Neuronal stem cell (in vitro differentiated cells): ENCODE measurements at regions not wholly inside any gene's neighbourhood (a gene's known extent, or its start where the extent isn't known, plus 50 kb on each side); places are given as distances from the start of the nearest gene placed in this dataset.

ENCODE experiments used
- DNase-seq: peaks from one replicate; pipeline ENCODE4 v3.0.0-alpha.2; 2013; ENCODE audit warnings: low spot score
- H2AFZ ChIP-seq: one replicate; pipeline ENCODE4 v1.6.1; 2013; ENCODE audit warnings: mild to moderate bottlenecking, low read length, inconsistent platforms
- H2AK5ac ChIP-seq: 2 replicates; pipeline ENCODE4 v1.6.1; 2013; ENCODE audit warnings: low read depth, mild to moderate bottlenecking, inconsistent platforms, low read length, moderate library complexity, mixed read lengths
- H2BK120ac ChIP-seq: 2 replicates; pipeline ENCODE4 v1.6.1; 2013; ENCODE audit warnings: low read depth, mild to moderate bottlenecking, inconsistent platforms, low read length, moderate library complexity, mixed read lengths
- H2BK12ac ChIP-seq: one replicate; pipeline ENCODE4 v1.6.1; 2013; ENCODE audit warnings: low read length, inconsistent platforms
- H2BK15ac ChIP-seq: 2 replicates; pipeline ENCODE4 v1.6.1; 2013; ENCODE audit warnings: mild to moderate bottlenecking, low read length, inconsistent platforms, mixed read lengths
- H2BK5ac ChIP-seq: one replicate; pipeline ENCODE4 v1.6.1; 2013; ENCODE audit warnings: inconsistent platforms, mild to moderate bottlenecking, low read length, moderate library complexity
- H3K14ac ChIP-seq: one replicate; pipeline ENCODE4 v1.6.1; 2013; ENCODE audit warnings: low read length, inconsistent platforms
- H3K18ac ChIP-seq: 2 replicates; pipeline ENCODE4 v1.6.1; 2013; ENCODE audit warnings: low read length, inconsistent platforms
- H3K23ac ChIP-seq: 2 replicates; pipeline ENCODE4 v1.6.1; 2013; ENCODE audit warnings: low read depth, mild to moderate bottlenecking, mixed read lengths, low read length, inconsistent platforms; ENCODE audit not compliant: poor library complexity
- H3K27ac ChIP-seq: replicated peaks from 3 replicates; pipeline ENCODE4 v1.5.1; 2013; ENCODE audit warnings: low read length, inconsistent platforms
- H3K27me3 ChIP-seq, 3 experiments: 2 replicates each; pipeline ENCODE4 v1.6.1; 2013; ENCODE audit warnings: low read length in 3 of 3, mild to moderate bottlenecking in 2 of 3, inconsistent platforms in 1 of 3, low read depth in 1 of 3, mixed read lengths in 1 of 3, moderate library complexity in 1 of 3; ENCODE audit not compliant: control insufficient read depth in 3 of 3, insufficient read depth in 3 of 3
- H3K36me3 ChIP-seq, 2 donors: replicated peaks in 1 of 2; 2 replicates each; pipeline ENCODE4 v1.6.1; 2013; ENCODE audit warnings: low read length in 2 of 2; ENCODE audit not compliant: control insufficient read depth in 2 of 2, insufficient read depth in 2 of 2
- H3K4ac ChIP-seq: 2 replicates; pipeline ENCODE4 v1.6.1; 2013; ENCODE audit warnings: inconsistent platforms, mild to moderate bottlenecking, low read length, moderate library complexity
- H3K4me1 ChIP-seq, 2 donors: 1 replicate in 1 of 2; 2 replicates in 1 of 2; pipeline ENCODE4 v1.6.1; 2013; ENCODE audit warnings: low read length in 2 of 2, low read depth in 1 of 2; ENCODE audit not compliant: control insufficient read depth in 2 of 2, insufficient read depth in 1 of 2
- H3K4me2 ChIP-seq: one replicate; pipeline ENCODE4 v1.6.1; 2013; ENCODE audit warnings: mild to moderate bottlenecking, low read length, inconsistent platforms; ENCODE audit not compliant: insufficient read depth, poor library complexity, severe bottlenecking
- H3K4me3 ChIP-seq, 2 donors: 2 replicates each; pipeline ENCODE4 v1.5.1; 2013; ENCODE audit warnings: low read length in 2 of 2, mild to moderate bottlenecking in 2 of 2, inconsistent platforms in 1 of 2, moderate library complexity in 1 of 2
- H3K79me1 ChIP-seq: one replicate; pipeline ENCODE4 v1.6.1; 2013; ENCODE audit warnings: low read depth, mild to moderate bottlenecking, inconsistent platforms, low read length, moderate library complexity
- H3K9ac ChIP-seq: one replicate; pipeline ENCODE4 v1.6.1; 2013; ENCODE audit warnings: mild to moderate bottlenecking, low read depth, low read length, inconsistent platforms; ENCODE audit not compliant: poor library complexity
- H3K9me3 ChIP-seq, 2 donors: replicated peaks in 1 of 2; 2 replicates each; pipeline versions ENCODE3 to v1.6.1; 2013; ENCODE audit warnings: low read length in 2 of 2, mild to moderate bottlenecking in 2 of 2, inconsistent platforms in 1 of 2, low read depth in 1 of 2, mixed read lengths in 1 of 2, moderate library complexity in 1 of 2; ENCODE audit not compliant: control insufficient read depth in 2 of 2, insufficient read depth in 1 of 2
- H4K8ac ChIP-seq: one replicate; pipeline ENCODE4 v1.6.1; 2013; ENCODE audit warnings: low read depth, mild to moderate bottlenecking, inconsistent platforms, low read length, moderate library complexity
- H4K91ac ChIP-seq: one replicate; pipeline ENCODE4 v1.6.1; 2013; ENCODE audit warnings: low read length, low read depth, mild to moderate bottlenecking, inconsistent platforms; ENCODE audit not compliant: poor library complexity
- WGBS, 2 donors: extraction: QIAGEN DNeasy Blood & Tissue Kit; methylation state at CpG; one replicate each; pipeline ENCODE4 v1.1.7; 2013; ENCODE audit warnings: missing lambda C conversion rate in 2 of 2, mixed read lengths in 1 of 2; ENCODE audit not compliant: insufficient read length in 2 of 2, insufficient replicate concordance in 1 of 2; ENCODE audit errors: extremely low coverage in 2 of 2; 5-methylcytosine and 5-hydroxymethylcytosine counted together

DNA sequence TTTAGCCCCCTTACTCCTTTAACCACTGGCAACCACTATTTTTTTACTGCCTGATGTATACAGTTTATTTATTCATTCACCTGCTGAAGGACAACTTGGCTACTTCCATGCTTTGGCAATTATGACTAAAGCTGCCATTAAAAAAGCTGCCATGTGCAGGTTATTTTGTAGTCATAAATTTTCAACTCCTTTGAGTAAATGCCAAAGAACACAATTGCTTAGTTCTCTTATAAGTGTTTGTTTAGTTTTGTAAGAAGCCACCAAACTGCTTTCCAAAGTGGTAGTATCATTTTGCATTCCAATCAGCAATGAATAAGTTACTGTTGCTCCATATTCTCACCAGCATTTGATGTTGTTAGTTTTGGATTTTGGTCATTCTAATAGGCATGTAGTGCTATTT lies 1831.8 kb downstream of the PCDH7 start:
- Histone ChIP-seq H3K9ac (no peak overlapping the region), H2BK120ac (no peak overlapping the region), H3K79me1 (no peaks in the 10 kb centered on the region), H3K4me2 (no peak overlapping the region), H2BK12ac (no peak overlapping the region), H3K4me1 (no peaks in the 10 kb centered on the region), H3K36me3 (no peaks in the 10 kb centered on the region), H4K8ac (no peak overlapping the region), H3K14ac (no peak overlapping the region), H3K27ac (no peak overlapping the region), H4K91ac (no peak overlapping the region), H2AK5ac (no peak overlapping the region), H3K9me3 (no peaks in the 10 kb centered on the region), H2AFZ (no peak overlapping the region), H3K18ac (no peak overlapping the region), H3K27me3 (no peaks in the 10 kb centered on the region), H3K4ac (no peak overlapping the region), H2BK15ac (no peak overlapping the region), H2BK5ac (no peak overlapping the region), H3K4me3 (no peak overlapping the region), H3K23ac (no peak overlapping the region)
- no peak for DNase-seq

DNA sequence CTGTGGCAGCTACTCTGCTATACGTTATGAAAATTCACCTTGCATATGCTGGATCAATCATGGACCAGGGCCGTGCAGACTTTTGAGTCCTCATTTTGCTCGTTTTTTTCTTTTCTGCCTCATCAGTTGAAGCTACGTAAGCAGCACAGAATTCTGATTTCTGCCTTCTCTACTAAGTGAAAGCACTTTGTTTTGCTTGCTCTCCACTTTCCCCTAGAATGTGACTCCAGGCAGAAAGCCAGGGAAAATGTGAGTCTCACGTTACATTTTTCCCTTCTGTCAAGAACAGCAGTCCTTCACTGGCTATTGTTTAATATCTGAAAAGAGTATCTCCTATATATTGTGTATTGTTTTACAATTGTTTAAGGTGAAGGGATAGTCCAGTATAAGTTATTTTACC lies 1840.1 kb downstream of the PCDH7 start:
- Histone ChIP-seq H3K4me1 (peaks cover 0 to 6% of the 10 kb centered on the region in 2 donors), H3K9me3 (peaks cover 0 to 4% of the 10 kb centered on the region in 2 donors), H3K4me3 (no peak overlapping the region), H3K9ac (no peak overlapping the region), H2BK12ac (no peak overlapping the region), H3K23ac (no peak overlapping the region), H3K4ac (no peak overlapping the region), H3K18ac (no peak overlapping the region), H2BK15ac (no peak overlapping the region), H3K79me1 (no peaks in the 10 kb centered on the region), H2AK5ac (no peak overlapping the region), H4K8ac (no peak overlapping the region), H3K4me2 (no peak overlapping the region), H3K27me3 (no peaks in the 10 kb centered on the region), H4K91ac (no peak overlapping the region), H3K27ac (no peak overlapping the region), H3K36me3 (no peaks in the 10 kb centered on the region), H3K14ac (no peak overlapping the region), H2BK5ac (no peak overlapping the region), H2BK120ac (no peak overlapping the region), H2AFZ (peak overlapping the region; percentile 82)
- no CpG with 5 or more reads among the region's 5 CpGs for WGBS, 2 donors
- DNase-seq: no peak

- no peaks in the 10 kb centered on the region for H3K27me3 ChIP-seq
- H3K18ac ChIP-seq: no peak overlapping the region
- no peak overlapping the region for H2BK15ac ChIP-seq
- H3K4me3 ChIP-seq: no peak overlapping the region
- no peak overlapping the region for H2BK12ac ChIP-seq
- no peak for DNase-seq
- no peak overlapping the region for H3K9ac ChIP-seq
- no peak overlapping the region for H4K91ac ChIP-seq
- no peaks in the 10 kb centered on the region for H3K36me3 ChIP-seq
- H2BK5ac ChIP-seq: no peak overlapping the region
- H3K4me1 ChIP-seq: peaks cover 0 to 6% of the 10 kb centered on the region in 2 donors
- no peak overlapping the region for H3K4me2 ChIP-seq
- H3K9me3 ChIP-seq: peaks cover 0 to 4% of the 10 kb centered on the region in 2 donors
- no peaks in the 10 kb centered on the region for H3K79me1 ChIP-seq
- H3K27ac ChIP-seq: no peak overlapping the region
- no peak overlapping the region for H2AFZ ChIP-seq
- no CpG with 5 or more reads among the region's 3 CpGs for WGBS, 2 donors
- H3K4ac ChIP-seq: no peak overlapping the region
- no peak overlapping the region for H4K8ac ChIP-seq
- H3K23ac ChIP-seq: no peak overlapping the region
- H2BK120ac ChIP-seq: no peak overlapping the region
- no peak overlapping the region for H3K14ac ChIP-seq
- no peak overlapping the region for H2AK5ac ChIP-seq
Measured at GRCh38 chr4:32562010-32562409, 1841.8 kb downstream of the PCDH7 start.

GRCh38 chr4:32564626-32565025 lies 1844.5 kb downstream of the PCDH7 start:
- Histone ChIP-seq H2BK5ac (no peak overlapping the region), H3K9me3 (peaks cover 0 to 4% of the 10 kb centered on the region in 2 donors), H2BK120ac (no peak overlapping the region), H3K79me1 (no peaks in the 10 kb centered on the region), H3K23ac (no peak overlapping the region), H2BK15ac (no peak overlapping the region), H4K91ac (no peak overlapping the region), H2BK12ac (no peak overlapping the region), H3K27ac (no peak overlapping the region), H3K4me3 (no peak overlapping the region), H3K4me1 (peaks cover 0 to 6% of the 10 kb centered on the region in 2 donors), H3K4ac (no peak overlapping the region), H3K36me3 (no peaks in the 10 kb centered on the region), H2AK5ac (no peak overlapping the region), H3K27me3 (no peaks in the 10 kb centered on the region), H3K4me2 (no peak overlapping the region), H3K14ac (no peak overlapping the region), H2AFZ (no peak overlapping the region), H4K8ac (no peak overlapping the region), H3K9ac (no peak overlapping the region), H3K18ac (no peak overlapping the region)
- no peak for DNase-seq
- no CpG with 5 or more reads among the region's 2 CpGs for WGBS, 2 donors
